Endothelial cell of umbilical vein (primary cell): ENCODE measurements at regions not wholly inside any gene's neighbourhood (a gene's known extent, or its start where the extent isn't known, plus 50 kb on each side); places are given as distances from the start of the nearest gene placed in this dataset.

Experiments
- BruUV-seq: library from RNA; stranded (reverse); fragments of 400-500 nt; replicated peaks from 2 replicates; lab custom pipeline; 2021; lab: Mats Ljungman, UMichigan
- CTCF ChIA-PET: fragments of 300-600, 350-600 bp; sonication (Branson Sonifier 250); formaldehyde crosslinking; loops from one replicate; lab custom pipeline; 2021; ENCODE audit warnings: antibody characterized with exemption, inconsistent platforms; lab: Charles Lee
- POLR2A ChIA-PET: fragments of 300-600, 350-600 bp; sonication (Branson Sonifier 250); formaldehyde crosslinking; loops from one replicate; lab custom pipeline; 2021; ENCODE audit warnings: antibody characterized with exemption, inconsistent platforms; lab: Charles Lee
- DNase-seq: peaks from one replicate; pipeline ENCODE4 v3.0.0-alpha.2; 2011; ENCODE audit warnings: low read depth, low spot score
- FAIRE-seq: peaks from 2 replicates; lab custom pipeline; 2011; peaks lifted over from hg19 to GRCh38; lab: Jason Lieb, UNC
- H2AFZ ChIP-seq: 2 replicates; pipeline ENCODE4 v1.6.0; 2012; ENCODE audit warnings: low read depth, low read length, control low read depth, inconsistent platforms
- H3K27ac ChIP-seq: 2 replicates; pipeline ENCODE4 v1.5.1; 2011; ENCODE audit warnings: low read depth, mild to moderate bottlenecking, control low read depth, low read length, moderate library complexity; ENCODE audit not compliant: insufficient read depth
- H3K27me3 ChIP-seq, 2 experiments: 2 replicates each; pipeline versions ENCODE4 v1.6.0 to v1.6.1; 2011; ENCODE audit warnings: low read length in 2 of 2, mixed read lengths in 1 of 2; ENCODE audit not compliant: control insufficient read depth in 2 of 2, insufficient read depth in 2 of 2
- H3K36me3 ChIP-seq, 2 experiments: 2 replicates in 1 of 2; 3 replicates in 1 of 2; pipeline ENCODE4 v1.5.1; 2011; ENCODE audit warnings: low read length in 2 of 2, mild to moderate bottlenecking in 1 of 2, moderate library complexity in 1 of 2; ENCODE audit not compliant: control insufficient read depth in 2 of 2, insufficient read depth in 2 of 2; ENCODE audit errors: extremely low read depth in 1 of 2
- H3K4me1 ChIP-seq: 3 replicates; pipeline ENCODE4 v1.5.1; 2011; ENCODE audit warnings: mild to moderate bottlenecking, low read length; ENCODE audit not compliant: control insufficient read depth, insufficient read depth; ENCODE audit errors: extremely low read depth
- H3K4me2 ChIP-seq: 2 replicates; pipeline ENCODE4 v1.6.1; 2011; ENCODE audit warnings: low read length, control low read depth, mixed read lengths; ENCODE audit not compliant: insufficient read depth
- H3K4me3 ChIP-seq, 3 experiments: fragments of 200-600 bp in 1 of 3; sonication (generic), shearing (Covaris generic) in 1 of 3; replicated peaks in 1 of 3; 2 replicates each; pipeline ENCODE4 v1.5.1; 2011 to 2016; ENCODE audit warnings: control low read depth in 3 of 3, low read length in 3 of 3, mild to moderate bottlenecking in 2 of 3, inconsistent platforms in 1 of 3, low read depth in 1 of 3, moderate library complexity in 1 of 3; ENCODE audit not compliant: insufficient read depth in 1 of 3
- H3K79me2 ChIP-seq: 2 replicates; pipeline ENCODE4 v1.6.0; 2012; ENCODE audit warnings: low read length, inconsistent platforms; ENCODE audit not compliant: control insufficient read depth, insufficient read depth
- H3K9ac ChIP-seq: replicated peaks from 2 replicates; pipeline ENCODE3; 2011; ENCODE audit warnings: low read length, control low read depth; ENCODE audit not compliant: insufficient read depth; ENCODE audit errors: extremely low read depth
- H3K9me1 ChIP-seq: replicated peaks from 3 replicates; pipeline ENCODE4 v1.6.0; 2011; ENCODE audit warnings: mild to moderate bottlenecking, low read length; ENCODE audit not compliant: control insufficient read depth, insufficient read depth; ENCODE audit errors: extremely low read depth
- H3K9me3 ChIP-seq: replicated peaks from 2 replicates; pipeline ENCODE4 v1.5.1; 2012; ENCODE audit warnings: low read length, inconsistent platforms; ENCODE audit not compliant: control insufficient read depth, insufficient read depth
- H4K20me1 ChIP-seq: replicated peaks from 2 replicates; pipeline ENCODE3; 2011; ENCODE audit warnings: mild to moderate bottlenecking, low read length; ENCODE audit not compliant: control insufficient read depth, insufficient read depth; ENCODE audit errors: extremely low read depth
- EZH2 ChIP-seq: IDR thresholded peaks from 2 replicates; pipeline ENCODE4 v1.6.1; 2012; ENCODE audit warnings: borderline replicate concordance, low read depth, mild to moderate bottlenecking, moderate library complexity, low read length, inconsistent platforms; ENCODE audit not compliant: severe bottlenecking
- FOS ChIP-seq: IDR thresholded peaks from 2 replicates; pipeline ENCODE4 v1.6.1; 2011; ENCODE audit warnings: mild to moderate bottlenecking, low read length, moderate library complexity, borderline replicate concordance; ENCODE audit not compliant: insufficient read depth
- GATA2 ChIP-seq: IDR thresholded peaks from 2 replicates; pipeline ENCODE4 v1.7.0; 2011; ENCODE audit warnings: low read depth, mild to moderate bottlenecking, moderate library complexity, mixed read lengths, low read length; ENCODE audit not compliant: insufficient read length, insufficient read depth
- JUN ChIP-seq: IDR thresholded peaks from 2 replicates; pipeline ENCODE4 v1.6.1; 2011; ENCODE audit warnings: borderline replicate concordance, low read depth; ENCODE audit not compliant: insufficient read length, insufficient read depth
- MYC ChIP-seq: IDR thresholded peaks from one replicate; pipeline ENCODE4 v1.6.1; 2011; ENCODE audit warnings: mild to moderate bottlenecking, low read depth, low read length
- POLR2A ChIP-seq: IDR thresholded peaks from 2 replicates; pipeline ENCODE4 v1.6.1; 2012; ENCODE audit warnings: low read depth, mild to moderate bottlenecking, control low read depth, low read length
- POLR2AphosphoS5 ChIP-seq: IDR thresholded peaks from 2 replicates; pipeline ENCODE4 v1.6.1; 2012; ENCODE audit warnings: low read depth, mild to moderate bottlenecking, control low read depth, low read length, moderate library complexity; ENCODE audit not compliant: insufficient read depth
- dilution Hi-C: fragments of 300-500 bp; cut with MboI; formaldehyde crosslinking; loops from one replicate; pipeline ENCODE4 v1.15.0; 2019; ENCODE audit warnings: low sequenced_read_pairs; ENCODE audit not compliant: extremely low pct_ligation_motif_present
- intact Hi-C: fragments of 100-400 bp; cut with micrococcal nuclease; formaldehyde crosslinking; loops from one replicate; pipeline ENCODE4 v1.10.0; 2022
- TF ChIP-seq, protein P1 (sequence below), 2 donors: IDR thresholded peaks; 1 replicate in 1 of 2; 2 replicates in 1 of 2; pipeline ENCODE4 v1.5.1; 2011; ENCODE audit warnings: low read length in 2 of 2, mild to moderate bottlenecking in 2 of 2, moderate library complexity in 2 of 2, control low read depth in 1 of 2, inconsistent platforms in 1 of 2, low read depth in 1 of 2; ENCODE audit not compliant: insufficient read depth in 1 of 2; ENCODE audit errors: extremely low read depth in 1 of 2
- TF ChIP-seq, protein P2 (sequence below): IDR thresholded peaks from 2 replicates; pipeline ENCODE4 v1.6.1; 2011; ENCODE audit not compliant: insufficient read depth, insufficient read length

GRCh38 chr5:35354751-35355150 lies 124.5 kb upstream of the PRLR start:
- CTCF ChIA-PET, result no interaction called here
- BruUV-seq, result no TSS peak

More at GRCh38 chr5:35354751-35355150, 124.5 kb upstream of the PRLR start:
- Histone ChIP-seq H3K9me3 (no peaks in the 10 kb centered on the region), H3K4me2 (no peak overlapping the region), H2AFZ (no peak overlapping the region), H3K36me3 (no peaks in the 10 kb centered on the region), H3K79me2 (no peaks in the 10 kb centered on the region), H3K27me3 (no peaks in the 10 kb centered on the region), H3K9me1 (no peaks in the 10 kb centered on the region), H3K9ac (no peak overlapping the region), H3K4me3 (no peak overlapping the region), H4K20me1 (no peaks in the 10 kb centered on the region), H3K27ac (no peak overlapping the region), H3K4me1 (no peaks in the 10 kb centered on the region)
- dilution Hi-C loops, result no loop called here
- FAIRE-seq (no peak), DNase-seq (no peak)
- TF ChIP-seq POLR2AphosphoS5 (no peak), MYC (no peak), FOS (no peak), JUN (no peak), EZH2 (no peak), GATA2 (no peak), POLR2A (no peak)
- TF ChIP-seq, protein P1, sequence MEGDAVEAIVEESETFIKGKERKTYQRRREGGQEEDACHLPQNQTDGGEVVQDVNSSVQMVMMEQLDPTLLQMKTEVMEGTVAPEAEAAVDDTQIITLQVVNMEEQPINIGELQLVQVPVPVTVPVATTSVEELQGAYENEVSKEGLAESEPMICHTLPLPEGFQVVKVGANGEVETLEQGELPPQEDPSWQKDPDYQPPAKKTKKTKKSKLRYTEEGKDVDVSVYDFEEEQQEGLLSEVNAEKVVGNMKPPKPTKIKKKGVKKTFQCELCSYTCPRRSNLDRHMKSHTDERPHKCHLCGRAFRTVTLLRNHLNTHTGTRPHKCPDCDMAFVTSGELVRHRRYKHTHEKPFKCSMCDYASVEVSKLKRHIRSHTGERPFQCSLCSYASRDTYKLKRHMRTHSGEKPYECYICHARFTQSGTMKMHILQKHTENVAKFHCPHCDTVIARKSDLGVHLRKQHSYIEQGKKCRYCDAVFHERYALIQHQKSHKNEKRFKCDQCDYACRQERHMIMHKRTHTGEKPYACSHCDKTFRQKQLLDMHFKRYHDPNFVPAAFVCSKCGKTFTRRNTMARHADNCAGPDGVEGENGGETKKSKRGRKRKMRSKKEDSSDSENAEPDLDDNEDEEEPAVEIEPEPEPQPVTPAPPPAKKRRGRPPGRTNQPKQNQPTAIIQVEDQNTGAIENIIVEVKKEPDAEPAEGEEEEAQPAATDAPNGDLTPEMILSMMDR (IDR thresholded peaks at IDR 0.05; ENCODE audit: extremely low read depth in 1 of 2, insufficient read depth in 1 of 2, low read depth in 1 of 2, low read length in 2 of 2), result no peak
- TF ChIP-seq, protein P2, sequence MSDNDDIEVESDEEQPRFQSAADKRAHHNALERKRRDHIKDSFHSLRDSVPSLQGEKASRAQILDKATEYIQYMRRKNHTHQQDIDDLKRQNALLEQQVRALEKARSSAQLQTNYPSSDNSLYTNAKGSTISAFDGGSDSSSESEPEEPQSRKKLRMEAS, result no peak
- POLR2A ChIA-PET, result no interaction called here
- intact Hi-C loops, result no loop called here
